Parathyroid adenoma (tissue), 2 donors: ENCODE measurements at regions not wholly inside any gene's neighbourhood (a gene's known extent, or its start where the extent isn't known, plus 50 kb on each side); places are given as distances from the start of the nearest gene placed in this dataset.

Source experiments
- H2AFZ ChIP-seq: fragments of 300-600 bp; sonication (generic); one replicate; pipeline ENCODE4 v1.7.0; 2017; ENCODE audit warnings: antibody characterized with exemption, mild to moderate bottlenecking
- H3K27ac ChIP-seq: fragments of 300-600 bp; sonication (generic); one replicate; pipeline ENCODE4 v1.7.0; 2017
- H3K27me3 ChIP-seq: fragments of 300-600 bp; sonication (generic); one replicate; pipeline ENCODE4 v1.7.0; 2017; ENCODE audit warnings: low read length; ENCODE audit not compliant: control insufficient read depth, insufficient read depth
- H3K36me3 ChIP-seq: fragments of 300-600 bp; sonication (generic); one replicate; pipeline ENCODE4 v1.7.0; 2017; ENCODE audit warnings: low read length; ENCODE audit not compliant: control insufficient read depth, insufficient read depth
- H3K4me1 ChIP-seq: fragments of 300-600 bp; sonication (generic); one replicate; pipeline ENCODE4 v1.7.0; 2017; ENCODE audit warnings: control low read depth
- H3K4me2 ChIP-seq: fragments of 300-600 bp; sonication (generic); one replicate; pipeline ENCODE4 v1.7.0; 2017; ENCODE audit warnings: low read length
- H3K4me3 ChIP-seq: fragments of 300-600 bp; sonication (generic); one replicate; pipeline ENCODE4 v1.7.0; 2017; ENCODE audit warnings: low read depth, low read length
- H3K79me2 ChIP-seq: fragments of 300-600 bp; sonication (generic); one replicate; pipeline ENCODE4 v1.7.0; 2017; ENCODE audit warnings: control low read depth
- H3K9ac ChIP-seq: fragments of 300-600 bp; sonication (generic); one replicate; pipeline ENCODE4 v1.7.0; 2017; ENCODE audit warnings: mild to moderate bottlenecking
- H3K9me3 ChIP-seq: fragments of 300-600 bp; sonication (generic); one replicate; pipeline ENCODE4 v1.7.0; 2017; ENCODE audit warnings: low read length; ENCODE audit not compliant: control insufficient read depth
- TF ChIP-seq, protein P1 (sequence below): fragments of 300-600 bp; sonication (generic); IDR thresholded peaks from one replicate; pipeline ENCODE4 v1.7.0; 2017; ENCODE audit warnings: antibody characterized with exemption, mild to moderate bottlenecking
- donor health status: primary hyperparathyroidism.

- H3K4me2 ChIP-seq, result no peak overlapping the region
- H3K27me3 ChIP-seq, result no peaks in the 10 kb centered on the region
- H2AFZ ChIP-seq, result no peak overlapping the region
- no peak overlapping the region for H3K9ac ChIP-seq
- no peaks in the 10 kb centered on the region for H3K9me3 ChIP-seq
- H3K36me3 ChIP-seq, result no peaks in the 10 kb centered on the region
- no peak overlapping the region for H3K27ac ChIP-seq
- TF ChIP-seq, protein P1, sequence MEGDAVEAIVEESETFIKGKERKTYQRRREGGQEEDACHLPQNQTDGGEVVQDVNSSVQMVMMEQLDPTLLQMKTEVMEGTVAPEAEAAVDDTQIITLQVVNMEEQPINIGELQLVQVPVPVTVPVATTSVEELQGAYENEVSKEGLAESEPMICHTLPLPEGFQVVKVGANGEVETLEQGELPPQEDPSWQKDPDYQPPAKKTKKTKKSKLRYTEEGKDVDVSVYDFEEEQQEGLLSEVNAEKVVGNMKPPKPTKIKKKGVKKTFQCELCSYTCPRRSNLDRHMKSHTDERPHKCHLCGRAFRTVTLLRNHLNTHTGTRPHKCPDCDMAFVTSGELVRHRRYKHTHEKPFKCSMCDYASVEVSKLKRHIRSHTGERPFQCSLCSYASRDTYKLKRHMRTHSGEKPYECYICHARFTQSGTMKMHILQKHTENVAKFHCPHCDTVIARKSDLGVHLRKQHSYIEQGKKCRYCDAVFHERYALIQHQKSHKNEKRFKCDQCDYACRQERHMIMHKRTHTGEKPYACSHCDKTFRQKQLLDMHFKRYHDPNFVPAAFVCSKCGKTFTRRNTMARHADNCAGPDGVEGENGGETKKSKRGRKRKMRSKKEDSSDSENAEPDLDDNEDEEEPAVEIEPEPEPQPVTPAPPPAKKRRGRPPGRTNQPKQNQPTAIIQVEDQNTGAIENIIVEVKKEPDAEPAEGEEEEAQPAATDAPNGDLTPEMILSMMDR, result no peak
- no peak overlapping the region for H3K4me3 ChIP-seq
- no peaks in the 10 kb centered on the region for H3K4me1 ChIP-seq
- no peaks in the 10 kb centered on the region for H3K79me2 ChIP-seq
These were observed 533.9 kb upstream of the NUDT12 start for GRCh38 chr5:104096451-104096850.

- H3K79me2 ChIP-seq, result no peaks in the 10 kb centered on the region
These were observed 532.9 kb upstream of the NUDT12 start for GRCh38 chr5:104095527-104095926.

GRCh38 chr5:104088876-104089778, 526.5 kb upstream of the NUDT12 start:
- Histone ChIP-seq H3K27me3 (no peaks in the 10 kb centered on the region), H3K9ac (no peak overlapping the region), H3K27ac (no peak overlapping the region), H3K4me1 (no peaks in the 10 kb centered on the region), H2AFZ (no peak overlapping the region), H3K36me3 (no peaks in the 10 kb centered on the region), H3K4me2 (no peak overlapping the region), H3K9me3 (no peaks in the 10 kb centered on the region), H3K4me3 (no peak overlapping the region), H3K79me2 (no peaks in the 10 kb centered on the region)
- TF ChIP-seq, protein P1, result no peak

More at GRCh38 chr5:104095527-104095926, 532.9 kb upstream of the NUDT12 start:
- H3K9ac ChIP-seq, result no peak overlapping the region
- no peaks in the 10 kb centered on the region for H3K27me3 ChIP-seq
- TF ChIP-seq, protein P1, result no peak
- no peak overlapping the region for H3K4me2 ChIP-seq
- no peaks in the 10 kb centered on the region for H3K36me3 ChIP-seq
- no peaks in the 10 kb centered on the region for H3K9me3 ChIP-seq
- no peak overlapping the region for H2AFZ ChIP-seq
- H3K4me1 ChIP-seq, result no peaks in the 10 kb centered on the region
- H3K4me3 ChIP-seq, result no peak overlapping the region
- H3K27ac ChIP-seq, result no peak overlapping the region

- TF ChIP-seq, protein P1, result no peak
- H3K4me1 ChIP-seq, result no peaks in the 10 kb centered on the region
These were observed 522.3 kb upstream of the NUDT12 start for GRCh38 chr5:104084896-104085295.

GRCh38 chr5:104082754-104083153, 520.2 kb upstream of the NUDT12 start:
- Histone ChIP-seq H3K4me3 (no peak overlapping the region), H3K27me3 (no peaks in the 10 kb centered on the region), H3K79me2 (no peaks in the 10 kb centered on the region), H3K36me3 (no peaks in the 10 kb centered on the region), H2AFZ (no peak overlapping the region), H3K27ac (no peak overlapping the region), H3K9ac (no peak overlapping the region), H3K9me3 (no peaks in the 10 kb centered on the region), H3K4me2 (no peak overlapping the region), H3K4me1 (no peaks in the 10 kb centered on the region)
- TF ChIP-seq, protein P1, result no peak

More at GRCh38 chr5:104084896-104085295, 522.3 kb upstream of the NUDT12 start:
- Histone ChIP-seq H3K36me3 (no peaks in the 10 kb centered on the region), H2AFZ (no peak overlapping the region), H3K27ac (no peak overlapping the region), H3K4me3 (no peak overlapping the region), H3K27me3 (no peaks in the 10 kb centered on the region), H3K4me2 (no peak overlapping the region), H3K79me2 (no peaks in the 10 kb centered on the region), H3K9ac (no peak overlapping the region), H3K9me3 (no peaks in the 10 kb centered on the region)
